Hematopoietic multipotent progenitor cell (in vitro differentiated cells): ENCODE measurements at regions not wholly inside any gene's neighbourhood (a gene's known extent, or its start where the extent isn't known, plus 50 kb on each side); places are given as distances from the start of the nearest gene placed in this dataset.

Experiments
- DNase-seq, 3 donors: peaks; one replicate each; pipeline ENCODE4 v3.0.0-alpha.2; 2011 to 2015; ENCODE audit warnings: low read depth in 2 of 3, low spot score in 2 of 3

- no peak for DNase-seq
Measured at GRCh38 chr5:117205894-117206293, 631.3 kb upstream of the SEMA6A start.

GRCh38 chr5:117204926-117205869, 630.6 kb upstream of the SEMA6A start:
- DNase-seq, result no peak

DNA sequence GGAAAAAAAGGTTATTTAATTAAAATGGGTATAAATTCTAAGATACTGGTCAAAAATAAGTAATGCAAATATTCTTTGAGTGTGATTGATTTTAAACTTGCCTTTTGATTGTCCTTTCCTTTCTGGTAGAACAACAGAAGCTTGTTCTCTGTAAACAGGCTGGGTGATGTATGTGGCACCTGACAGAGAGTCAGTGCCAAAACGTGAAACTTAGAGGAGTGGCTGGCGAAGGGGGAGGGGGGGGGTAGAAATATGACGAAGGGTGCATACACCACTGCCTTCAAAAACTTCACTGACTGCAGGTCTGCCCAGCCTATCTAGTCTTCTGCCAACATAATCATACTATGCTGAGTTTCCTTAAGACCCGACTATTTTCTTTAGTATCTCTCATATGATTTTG, 629.8 kb upstream of the SEMA6A start:
- no peak for DNase-seq

- DNase-seq, result no peak
Measured at GRCh38 chr5:117203584-117203983, 629.0 kb upstream of the SEMA6A start.

DNA sequence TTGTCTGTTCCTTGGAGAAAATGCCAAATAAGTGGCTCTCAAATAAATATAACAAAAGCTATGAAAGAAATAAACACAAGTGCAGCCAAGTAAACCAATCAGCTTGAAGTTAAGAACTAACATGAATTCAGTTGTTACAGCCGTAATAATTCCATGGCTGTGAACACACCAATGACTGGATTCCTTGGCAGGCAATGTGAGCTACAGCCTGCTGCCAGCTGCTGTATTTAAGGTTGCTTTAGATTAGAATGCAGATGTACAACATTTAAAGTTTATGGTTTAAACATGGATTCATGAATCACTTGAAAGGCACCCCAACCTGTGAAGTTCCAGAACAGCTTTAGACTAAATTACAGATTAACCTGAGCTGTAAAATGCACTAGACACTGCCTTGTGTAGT, 626.4 kb upstream of the SEMA6A start:
- DNase-seq, result no peak

DNA sequence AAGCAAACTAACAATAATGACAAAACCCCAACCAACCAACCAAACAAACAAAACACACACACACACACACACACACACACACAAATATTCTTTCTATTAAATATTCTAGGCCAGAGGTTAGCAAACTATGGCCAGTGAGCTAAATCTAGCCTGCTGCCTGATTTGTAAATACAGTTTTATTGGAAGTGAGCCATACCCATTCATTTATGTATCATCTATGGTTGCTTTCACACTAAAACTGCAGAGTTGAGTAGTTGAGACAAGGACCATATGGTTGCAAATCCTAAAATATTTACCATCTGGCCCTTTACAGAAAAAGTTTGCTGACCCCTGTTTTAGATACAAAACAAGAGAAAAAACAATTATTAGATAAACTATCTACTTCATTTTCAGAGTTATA, 620.5 kb upstream of the SEMA6A start:
- DNase-seq, result no peak

GRCh38 chr5:117191251-117191650, 616.6 kb upstream of the SEMA6A start:
- DNase-seq, result no peak

- DNase-seq, result no peak
Measured at GRCh38 chr5:117189784-117190183, 615.2 kb upstream of the SEMA6A start.

DNA sequence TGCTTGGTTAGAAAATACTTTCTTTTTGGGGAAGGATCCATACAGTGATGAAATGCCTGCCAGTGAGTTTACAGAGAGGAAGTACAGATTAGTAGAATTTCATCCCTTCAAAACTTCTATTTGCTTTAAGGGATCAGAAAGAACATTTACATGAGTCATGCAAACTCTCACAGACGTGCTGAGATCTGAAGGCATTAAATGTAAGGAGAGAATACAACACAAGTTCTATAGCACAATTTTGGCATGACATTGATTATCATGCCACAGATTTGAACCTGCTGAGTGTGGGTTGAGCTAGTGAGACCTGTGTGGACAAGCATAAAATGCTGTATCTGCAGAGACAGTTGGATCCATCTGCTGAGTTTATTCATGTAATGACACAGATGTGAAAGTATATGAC, 613.6 kb upstream of the SEMA6A start:
- DNase-seq, result no peak

DNA sequence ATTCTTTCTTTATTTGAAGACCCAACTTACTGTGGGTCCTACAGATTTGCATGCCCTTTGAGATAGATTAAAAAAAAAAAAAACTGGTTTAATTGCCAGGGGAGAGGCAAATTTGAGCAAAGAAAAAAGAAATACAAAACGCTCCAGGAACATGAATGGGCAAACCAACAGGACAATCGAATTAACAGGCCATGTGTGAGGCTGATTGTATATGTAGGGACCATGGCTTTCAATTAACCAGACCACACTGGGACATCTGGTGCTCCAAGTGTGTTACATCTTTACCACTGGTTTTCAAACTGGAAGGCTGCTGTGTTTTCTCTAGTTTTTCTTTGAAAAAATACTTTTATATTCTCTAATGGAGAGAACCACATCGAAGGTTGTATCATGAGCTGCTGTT, 612.1 kb upstream of the SEMA6A start:
- DNase-seq, result no peak

- no peak for DNase-seq
Measured at GRCh38 chr5:117183326-117183725, 608.7 kb upstream of the SEMA6A start.

- DNase-seq, result no peak
Measured at GRCh38 chr5:117182104-117182503, 607.5 kb upstream of the SEMA6A start.

DNA sequence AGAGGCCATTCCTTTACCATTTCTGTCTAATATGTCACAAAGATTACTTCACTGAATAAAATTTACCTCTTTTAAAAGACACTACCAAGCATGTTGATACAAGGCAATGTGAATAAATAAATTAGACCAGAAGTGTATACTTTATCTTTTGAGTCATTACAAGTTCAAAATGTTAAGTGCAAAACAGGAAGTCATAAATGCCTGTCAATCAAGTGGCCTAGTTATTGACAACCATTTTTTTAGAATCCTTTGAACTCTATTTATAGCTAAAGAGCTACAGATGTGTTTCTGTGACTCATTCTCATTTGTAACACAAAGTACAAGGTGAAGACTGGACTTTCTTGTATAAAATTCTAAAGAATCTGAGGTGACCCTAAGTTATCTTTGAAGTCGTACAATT, 602.7 kb upstream of the SEMA6A start:
- no peak for DNase-seq

GRCh38 chr5:117165068-117165467, 590.4 kb upstream of the SEMA6A start:
- DNase-seq, result no peak

GRCh38 chr5:117161718-117162335, 587.2 kb upstream of the SEMA6A start:
- DNase-seq, result no peak

GRCh38 chr5:117160391-117160790, 585.8 kb upstream of the SEMA6A start:
- DNase-seq, result no peak

- no peak for DNase-seq
Measured at GRCh38 chr5:117149312-117149711, 574.7 kb upstream of the SEMA6A start.

DNA sequence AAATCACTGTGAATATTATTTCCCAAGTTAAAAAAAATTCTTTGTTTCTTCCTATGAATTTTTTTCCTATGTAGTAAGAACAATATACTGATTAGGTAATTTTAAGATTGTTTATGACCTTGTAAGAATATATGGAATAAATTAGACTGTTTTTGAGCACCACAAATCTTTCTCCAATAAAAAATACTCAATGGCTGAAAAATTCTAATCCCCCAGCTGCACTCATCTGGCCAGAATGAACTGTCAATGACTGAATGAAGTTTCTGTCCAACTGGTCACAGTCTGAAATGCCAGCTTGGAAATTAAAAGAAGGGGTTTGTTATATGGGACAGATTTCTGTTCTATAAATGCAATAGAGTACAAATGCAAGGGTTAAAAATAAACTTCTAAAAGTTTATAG, 569.5 kb upstream of the SEMA6A start:
- DNase-seq, result no peak

GRCh38 chr5:117143406-117143805, 568.8 kb upstream of the SEMA6A start:
- DNase-seq, result no peak

- DNase-seq, result no peak
Measured at GRCh38 chr5:117138523-117138922, 563.9 kb upstream of the SEMA6A start.

- no peak for DNase-seq
Measured at GRCh38 chr5:117135851-117136250, 561.2 kb upstream of the SEMA6A start.

GRCh38 chr5:117133198-117133597, 558.6 kb upstream of the SEMA6A start:
- no peak for DNase-seq
